ENCODE measurements at regions not wholly inside any gene's neighbourhood (a gene's known extent, or its start where the extent isn't known, plus 50 kb on each side); places are given as distances from the start of the nearest gene placed in this dataset.

- no peak overlapping the region for H2BK12ac ChIP-seq (ENCODE audit: low read depth, low read length)
- H3K4ac ChIP-seq (replicated peaks; ENCODE audit: insufficient read length, low read depth, low read length): no peak overlapping the region
- peak overlapping the region; percentile 4; the same call in 1 of the 2 replicates for H3K27ac ChIP-seq (ENCODE audit: low read depth, low read length)
- peak overlapping the region; percentile 92 for H2BK120ac ChIP-seq (replicated peaks; ENCODE audit: low read depth, low read length)
- TF ChIP-seq SP4 (IDR thresholded peaks at IDR 0.05; ENCODE audit: low read length): no peak
- peak; percentile 79 for TF ChIP-seq SIX5 (IDR thresholded peaks at IDR 0.05; ENCODE audit: low read depth, low read length)
- H2AFZ ChIP-seq (ENCODE audit: low read length): peak overlapping the region; percentile 96
- H4K20me1 ChIP-seq (replicated peaks in 1 of 2; ENCODE audit: control insufficient read depth in 1 of 2, insufficient read depth in 2 of 2, low read length in 2 of 2): no peaks in the 10 kb centered on the region
- ChIA-PET POLR2A (ENCODE audit: partially characterized antibody) (interaction anchor here (2.2 kb wide), 1 partner anchor 10 kb away, joined by 6 read pairs; no protein-coding TSS in a partner anchor), CTCF (ENCODE audit: partially characterized antibody) (interaction anchor here (1.0 kb wide), 1 partner anchor 315 kb away, joined by 3 read pairs; no protein-coding TSS in a partner anchor)
- H3K27me3 ChIP-seq (replicated peaks in 1 of 4; ENCODE audit: control insufficient read depth in 3 of 4, extremely low read depth in 1 of 4, insufficient read depth in 3 of 4, low read length in 3 of 4): no peaks in the 10 kb centered on the region
- FAIRE-seq (no peak), DNase-seq (ENCODE audit: low read depth in 1 of 2, low spot score in 2 of 2) (peak in 1 of 2 experiments; percentile 45)
- H3K4me1 ChIP-seq (replicated peaks in 1 of 4; ENCODE audit: control insufficient read depth in 3 of 4, insufficient read depth in 4 of 4, low read length in 3 of 4): peaks cover 0 to 5% (median 4%) of the 10 kb centered on the region in 4 experiments; a peak in 3 of 7 replicates
- no peak overlapping the region for H4K8ac ChIP-seq (ENCODE audit: extremely low read depth, insufficient read depth, low read length)
- no peak overlapping the region for H3K23ac ChIP-seq (ENCODE audit: insufficient read length)
- H3K4me3 ChIP-seq (ENCODE audit: extremely low read depth in 1 of 4, insufficient read depth in 2 of 4, low read depth in 3 of 4, low read length in 4 of 4): no peak overlapping the region
- H2BK5ac ChIP-seq (ENCODE audit: low read depth, low read length): no peak overlapping the region
- WGBS, 2 experiments (ENCODE audit: extremely low coverage in 1 of 2, insufficient coverage in 1 of 2, insufficient read length in 1 of 2, insufficient replicate concordance in 2 of 2, low coverage in 1 of 2, low lambda C conversion rate in 2 of 2, missing lambda C conversion rate in 1 of 2): 50% methylated on average over 5 of the region's 5 CpGs; no CpG with 5 or more reads in 1 of the 2 experiments
- no peak overlapping the region for H3K56ac ChIP-seq (replicated peaks; ENCODE audit: insufficient read length, low read depth, low read length)
- H2AK5ac ChIP-seq (ENCODE audit: low read depth, low read length): no peak overlapping the region
- H2BK15ac ChIP-seq (ENCODE audit: low read length): no peak overlapping the region
- H3K9me3 ChIP-seq (ENCODE audit: insufficient read depth in 2 of 2, low read depth in 1 of 2, low read length in 1 of 2): no peaks in the 10 kb centered on the region
- no peak overlapping the region for H3K18ac ChIP-seq (ENCODE audit: extremely low read depth, low read length)
- no peak overlapping the region for H3K9ac ChIP-seq (replicated peaks in 1 of 4; ENCODE audit: extremely low read depth in 1 of 4, low read depth in 3 of 4, low read length in 3 of 4)
- no peaks in the 10 kb centered on the region for H3K79me1 ChIP-seq (ENCODE audit: low read depth, low read length)
- H3K23me2 ChIP-seq (ENCODE audit: low read depth, low read length): no peaks in the 10 kb centered on the region
- no peak overlapping the region for H2BK20ac ChIP-seq (ENCODE audit: low read length)
- no peak overlapping the region for H4K91ac ChIP-seq (replicated peaks; ENCODE audit: insufficient read length, low read length)
- H3K36me3 ChIP-seq (ENCODE audit: control insufficient read depth in 2 of 4, insufficient read depth in 4 of 4, low read length in 3 of 4): no peaks in the 10 kb centered on the region
- H3K14ac ChIP-seq (ENCODE audit: insufficient read length): no peak overlapping the region
- H3K4me2 ChIP-seq (ENCODE audit: insufficient read depth in 1 of 2, low read depth in 2 of 2, low read length in 2 of 2): peak overlapping the region in 1 of 2 experiments; percentile 36; a peak in 2 of 4 replicates
- H3K79me2 ChIP-seq (ENCODE audit: control insufficient read depth in 1 of 2, insufficient read depth in 2 of 2, low read length in 2 of 2): no peaks in the 10 kb centered on the region
- peak overlapping the region; percentile 55 for H4K5ac ChIP-seq (ENCODE audit: insufficient read length, low read depth, low read length)
These were observed 51.0 kb upstream of the TOX3 start for GRCh38 chr16:52597772-52598483.
